Neural progenitor cell (in vitro differentiated cells): ENCODE measurements at regions not wholly inside any gene's neighbourhood (a gene's known extent, or its start where the extent isn't known, plus 50 kb on each side); places are given as distances from the start of the nearest gene placed in this dataset.

Source experiments
- CTCF ChIP-seq: fragments of 200-600 bp; sonication (generic); IDR thresholded peaks from 2 replicates; pipeline ENCODE4 v1.5.1; 2017; ENCODE audit warnings: antibody characterized with exemption, mild to moderate bottlenecking
- EZH2 ChIP-seq: fragments of 200-600 bp; sonication (generic); IDR thresholded peaks from 2 replicates; pipeline ENCODE4 v1.6.1; 2017; ENCODE audit warnings: antibody characterized with exemption, mild to moderate bottlenecking, moderate library complexity
- EZH2phosphoT487 ChIP-seq: fragments of 200-600 bp; sonication (generic); IDR thresholded peaks from 2 replicates; pipeline ENCODE4 v1.6.1; 2017; ENCODE audit warnings: antibody characterized with exemption

- TF ChIP-seq EZH2phosphoT487 (no peak), CTCF (no peak), EZH2 (no peak)
Observed at GRCh38 chr12:73659802-73660201, 877.8 kb upstream of the ATXN7L3B start.
